Panc1 (cell line): ENCODE measurements at regions not wholly inside any gene's neighbourhood (a gene's known extent, or its start where the extent isn't known, plus 50 kb on each side); places are given as distances from the start of the nearest gene placed in this dataset.

Experiments
- ATAC-seq: fragments of 200-7000 bp; cut with Tn5 transposase; 2 replicates; pipeline ENCODE4 v1.9.1; 2020; ENCODE audit warnings: mild to moderate bottlenecking, moderate library complexity
- BruUV-seq: library from RNA; stranded (reverse); fragments of 400-500 nt; replicated peaks from 2 replicates; lab custom pipeline; 2021; lab: Mats Ljungman, UMichigan
- CTCF ChIA-PET: fragments of 300-600 bp; sonication (Branson Sonifier 250); formaldehyde crosslinking; loops from one replicate; lab custom pipeline; 2022; ENCODE audit warnings: antibody characterized with exemption; lab: Charles Lee
- POLR2A ChIA-PET: fragments of 300-600 bp; sonication (Branson Sonifier 250); formaldehyde crosslinking; loops from one replicate; lab custom pipeline; 2022; ENCODE audit warnings: antibody characterized with exemption; lab: Charles Lee
- DNase-seq: peaks from one replicate; pipeline ENCODE4 v3.0.0-alpha.2; 2010; ENCODE audit warnings: low read depth, low spot score
- H3K27ac ChIP-seq: 2 replicates; pipeline ENCODE4 v1.5.1; 2011; ENCODE audit warnings: mild to moderate bottlenecking, low read length, inconsistent platforms
- H3K27me3 ChIP-seq: fragments of 200-500 bp; sonication (Bioruptor generic); 2 replicates; pipeline ENCODE4 v1.6.0; 2014; ENCODE audit warnings: low read length, inconsistent platforms; ENCODE audit not compliant: control insufficient read depth, insufficient read depth
- H3K36me3 ChIP-seq: fragments of 200-500 bp; sonication (Bioruptor generic); 2 replicates; pipeline ENCODE4 v1.5.1; 2014; ENCODE audit warnings: inconsistent platforms, mild to moderate bottlenecking, low read length, moderate library complexity; ENCODE audit not compliant: control insufficient read depth, insufficient read depth
- H3K4me1 ChIP-seq: 2 replicates; pipeline ENCODE4 v1.5.1; 2011; ENCODE audit warnings: inconsistent platforms, mild to moderate bottlenecking, low read length, moderate library complexity; ENCODE audit not compliant: control insufficient read depth, insufficient read depth
- H3K4me3 ChIP-seq, 2 experiments: 2 replicates each; pipeline ENCODE4 v1.5.1; 2011 to 2012; ENCODE audit warnings: low read depth in 2 of 2, low read length in 2 of 2, mild to moderate bottlenecking in 2 of 2, inconsistent platforms in 1 of 2, moderate library complexity in 1 of 2
- H3K9me3 ChIP-seq: fragments of 200-500 bp; sonication (Bioruptor generic); 2 replicates; pipeline ENCODE4 v1.5.1; 2014; ENCODE audit warnings: low read depth, mild to moderate bottlenecking, inconsistent platforms, low read length, moderate library complexity; ENCODE audit not compliant: control insufficient read depth, insufficient read depth
- CTCF ChIP-seq: fragments of 450-650 bp; IDR thresholded peaks from 2 replicates; pipeline ENCODE4 v1.5.1; 2017; ENCODE audit warnings: mild to moderate bottlenecking
- POLR2AphosphoS5 ChIP-seq: IDR thresholded peaks from 2 replicates; pipeline ENCODE4 v1.6.1; 2012; ENCODE audit warnings: mild to moderate bottlenecking, low read depth, low read length, moderate library complexity
- REST ChIP-seq, 2 experiments: IDR thresholded peaks; 2 replicates each; pipeline ENCODE4 v1.6.1; 2011 to 2012; ENCODE audit warnings: low read depth in 2 of 2, control low read depth in 1 of 2, low read length in 1 of 2, mild to moderate bottlenecking in 1 of 2, moderate library complexity in 1 of 2; ENCODE audit not compliant: insufficient read depth in 1 of 2
- SIN3A ChIP-seq: IDR thresholded peaks from 2 replicates; pipeline ENCODE4 v1.6.1; 2012; ENCODE audit warnings: low read depth, mild to moderate bottlenecking, low read length, moderate library complexity, borderline replicate concordance; ENCODE audit not compliant: insufficient read depth
- TCF7L2 ChIP-seq: IDR thresholded peaks from 2 replicates; pipeline ENCODE4 v1.6.1; 2011; ENCODE audit warnings: mild to moderate bottlenecking, low read depth, low read length, inconsistent platforms
- in situ Hi-C: cut with HindIII; loops from 2 replicates; pipeline ENCODE4 v1.10.0; 2016; ENCODE audit warnings: low sequenced_read_pairs, low pct_unique_long_range_greater_than_20kb
- intact Hi-C: fragments of 100-400 bp; cut with micrococcal nuclease; formaldehyde crosslinking; loops from one replicate; pipeline ENCODE4 v1.10.0; 2022; ENCODE audit not compliant: unreplicated experiment

- POLR2A ChIA-PET, result no interaction called here
Measured at GRCh38 chr10:121108051-121108450, 256.9 kb downstream of the WDR11 start.

GRCh38 chr10:121110369-121110768 is 259.2 kb downstream of the WDR11 start:
- no peaks in the 10 kb centered on the region for H3K4me1 ChIP-seq
- H3K36me3 ChIP-seq, result no peaks in the 10 kb centered on the region
- peaks cover 2% of the 10 kb centered on the region; the same call in 1 of the 2 replicates for H3K27me3 ChIP-seq
- DNase-seq (no peak), ATAC-seq (no peak)
- BruUV-seq, result no TSS peak
- ChIA-PET POLR2A (no interaction called here), CTCF (no interaction called here)
- intact Hi-C loops, result no loop called here
- no peaks in the 10 kb centered on the region for H3K9me3 ChIP-seq
- in situ Hi-C loops, result no loop called here
- TF ChIP-seq POLR2AphosphoS5 (no peak), SIN3A (no peak), REST (IDR thresholded peaks at IDR 0.05; ENCODE audit: insufficient read depth in 1 of 2, low read depth in 2 of 2, low read length in 1 of 2) (no peak), CTCF (no peak), TCF7L2 (no peak)
- H3K27ac ChIP-seq, result no peak overlapping the region
- H3K4me3 ChIP-seq, result no peak overlapping the region

More at GRCh38 chr10:121108051-121108450, 256.9 kb downstream of the WDR11 start:
- TF ChIP-seq POLR2AphosphoS5, result no peak
- TF ChIP-seq TCF7L2, result no peak
- no peak for TF ChIP-seq SIN3A
- TF ChIP-seq CTCF, result no peak
- no peak for TF ChIP-seq REST (IDR thresholded peaks at IDR 0.05; ENCODE audit: insufficient read depth in 1 of 2, low read depth in 2 of 2, low read length in 1 of 2)
- peaks cover 2% of the 10 kb centered on the region; the same call in 1 of the 2 replicates for H3K27me3 ChIP-seq
- DNase-seq, result no peak
- intact Hi-C loops (no loop called here), in situ Hi-C loops (no loop called here)
- ATAC-seq, result no peak
- CTCF ChIA-PET, result no interaction called here
- no TSS peak for BruUV-seq
- no peak overlapping the region for H3K27ac ChIP-seq
- no peak overlapping the region for H3K4me3 ChIP-seq
- H3K4me1 ChIP-seq, result no peaks in the 10 kb centered on the region
- no peaks in the 10 kb centered on the region for H3K36me3 ChIP-seq
- H3K9me3 ChIP-seq, result no peaks in the 10 kb centered on the region
